Kidney glomerular epithelial cell (primary cell): ENCODE measurements at regions not wholly inside any gene's neighbourhood (a gene's known extent, or its start where the extent isn't known, plus 50 kb on each side); places are given as distances from the start of the nearest gene placed in this dataset.
"Not testable (repeated sequence)": the region's sequence is repeated elsewhere in the genome, so short reads cannot be mapped to it uniquely, and the experiment has no call there.

ENCODE experiments used
- DNase-seq: peaks from one replicate; lab custom pipeline; 2025; lab: John Stamatoyannopoulos, UW

DNA sequence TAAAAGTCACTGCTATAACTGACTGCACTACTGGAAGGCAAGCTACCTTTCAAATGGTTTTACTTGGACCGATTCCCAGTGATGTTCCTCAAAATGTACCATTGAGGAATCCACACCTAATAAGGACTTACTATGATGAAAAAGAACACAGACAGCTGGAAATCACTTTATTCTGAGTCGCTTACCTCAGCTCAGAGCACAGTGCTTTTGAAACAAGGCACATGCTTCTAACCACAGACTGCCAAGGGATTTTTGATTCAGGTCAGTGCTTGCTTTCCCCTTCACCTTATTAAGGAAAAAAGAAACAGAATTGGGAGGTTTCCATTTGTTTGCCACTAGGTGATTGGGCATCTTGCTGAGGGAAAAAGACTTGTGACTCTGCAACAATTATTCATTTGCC is 707.5 kb upstream of the FSHR start:
- no peak for DNase-seq

- no peak for DNase-seq
Observed at GRCh38 chr2:49860834-49861233, 706.5 kb upstream of the FSHR start.

- DNase-seq, result no peak
Observed at GRCh38 chr2:49860170-49860569, 705.9 kb upstream of the FSHR start.

GRCh38 chr2:49858657-49859056 is 704.3 kb upstream of the FSHR start:
- DNase-seq, result no peak

DNA sequence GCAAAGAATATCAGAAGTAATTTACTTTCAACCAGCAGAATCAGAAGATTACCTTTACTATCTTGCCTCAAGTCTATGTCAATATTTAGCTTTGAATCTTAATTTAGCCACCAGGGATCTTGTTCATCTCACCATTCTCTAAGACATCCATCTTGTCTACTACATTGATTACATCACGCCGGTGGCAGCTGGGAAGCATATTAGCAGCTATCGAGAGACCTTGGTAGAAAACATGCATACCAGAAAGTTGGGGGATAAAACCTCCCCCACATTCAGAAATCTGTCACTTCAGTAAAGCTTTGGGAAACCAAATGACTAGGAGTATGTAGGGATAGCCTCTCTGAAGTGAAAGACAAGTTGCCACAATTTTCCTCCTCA is 703.8 kb upstream of the FSHR start:
- no peak for DNase-seq

GRCh38 chr2:49857371-49858112 is 703.2 kb upstream of the FSHR start:
- no peak for DNase-seq

- DNase-seq, result no peak
Observed at GRCh38 chr2:49845671-49846070, 691.4 kb upstream of the FSHR start.

- DNase-seq, result no peak
Observed at GRCh38 chr2:49845021-49845420, 690.7 kb upstream of the FSHR start.

DNA sequence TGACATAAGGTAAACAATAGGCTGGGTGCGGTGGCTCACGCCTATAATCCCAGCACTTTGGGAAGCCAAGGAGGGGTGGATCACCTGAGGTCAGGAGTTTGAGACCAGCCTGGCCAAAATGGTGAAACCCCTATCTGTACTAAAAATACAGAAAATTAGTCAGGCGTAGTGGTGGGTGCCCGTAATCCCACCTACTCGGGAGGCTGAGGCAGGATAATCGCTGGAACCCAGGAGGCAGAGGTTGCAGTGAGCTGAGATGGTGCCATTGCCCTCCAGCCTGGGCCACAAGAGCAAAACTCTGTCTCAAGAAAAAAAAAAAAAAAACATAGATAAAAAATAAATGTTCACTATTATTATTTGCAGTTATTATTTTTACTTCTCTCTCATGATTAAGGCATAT is 689.8 kb upstream of the FSHR start:
- not testable (repeated sequence) for DNase-seq

DNA sequence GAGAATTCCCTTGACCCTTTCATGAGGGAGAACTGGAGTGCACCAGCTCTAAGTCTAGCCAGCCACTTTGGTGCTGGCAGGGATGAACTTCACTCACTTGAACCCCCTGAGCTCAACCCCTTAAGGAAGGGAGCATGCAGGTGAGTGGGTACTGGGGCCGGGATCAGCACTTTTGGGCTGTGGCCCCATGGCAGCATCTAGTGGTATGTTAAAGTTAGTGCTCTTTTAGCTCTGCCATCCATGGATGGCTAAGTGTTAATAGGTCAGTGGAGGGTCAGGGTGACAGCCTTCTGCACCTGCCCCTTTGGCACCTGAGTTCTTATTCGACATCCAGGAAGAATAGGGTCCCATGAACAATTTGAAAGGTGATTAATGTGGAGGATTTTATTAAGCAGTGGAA is 689.0 kb upstream of the FSHR start:
- DNase-seq, result no peak

- no peak for DNase-seq
Observed at GRCh38 chr2:49840428-49840975, 686.2 kb upstream of the FSHR start.

GRCh38 chr2:49839818-49840217 is 685.5 kb upstream of the FSHR start:
- DNase-seq, result no peak

GRCh38 chr2:49837561-49838293 is 683.4 kb upstream of the FSHR start:
- DNase-seq, result no peak

- DNase-seq, result no peak
Observed at GRCh38 chr2:49836017-49836416, 681.7 kb upstream of the FSHR start.

DNA sequence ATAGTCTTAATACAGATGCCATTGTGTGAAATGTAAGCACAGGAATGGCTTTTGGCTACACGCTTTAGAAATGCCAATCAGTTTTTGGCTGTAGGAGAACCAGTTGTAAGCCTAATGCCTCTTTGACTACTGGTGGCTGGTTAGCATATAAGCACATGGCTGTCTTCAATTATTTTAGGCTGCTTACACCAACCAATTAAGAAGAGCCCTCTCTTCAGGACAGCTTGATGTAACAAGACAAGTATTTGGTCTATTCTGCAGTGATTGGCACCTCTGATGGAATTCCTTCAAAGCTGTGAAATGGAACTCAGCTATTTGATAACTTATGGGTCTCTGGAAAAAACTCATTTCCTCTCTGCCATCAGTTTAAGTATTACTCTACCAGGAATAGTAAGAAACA is 680.1 kb upstream of the FSHR start:
- DNase-seq, result no peak

- no peak for DNase-seq
Observed at GRCh38 chr2:49832555-49832954, 678.2 kb upstream of the FSHR start.

- DNase-seq, result no peak
Observed at GRCh38 chr2:49831698-49832367, 677.5 kb upstream of the FSHR start.

GRCh38 chr2:49830846-49831245 is 676.5 kb upstream of the FSHR start:
- DNase-seq, result no peak

- no peak for DNase-seq
Observed at GRCh38 chr2:49827366-49827765, 673.1 kb upstream of the FSHR start.

- no peak for DNase-seq
Observed at GRCh38 chr2:49813208-49813607, 658.9 kb upstream of the FSHR start.

- DNase-seq, result no peak
Observed at GRCh38 chr2:49812730-49813129, 658.4 kb upstream of the FSHR start.

DNA sequence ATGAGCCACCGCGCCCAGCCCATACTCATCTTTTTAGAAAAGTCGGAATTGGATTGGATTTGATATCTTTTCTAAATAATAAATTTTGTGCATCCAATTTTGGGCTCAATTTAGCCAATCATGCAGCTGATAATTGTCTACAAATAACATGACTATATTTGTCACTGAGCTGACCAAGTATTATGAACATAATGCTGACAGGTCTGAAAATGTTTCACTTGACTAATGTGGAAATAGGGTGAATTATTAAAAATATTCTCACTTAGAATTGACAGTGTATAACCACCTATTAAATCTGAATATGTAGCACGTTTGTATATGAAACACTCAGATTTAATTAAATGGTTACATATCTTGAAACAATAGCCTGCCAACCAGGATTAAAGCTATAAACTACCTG is 657.2 kb upstream of the FSHR start:
- DNase-seq, result no peak

DNA sequence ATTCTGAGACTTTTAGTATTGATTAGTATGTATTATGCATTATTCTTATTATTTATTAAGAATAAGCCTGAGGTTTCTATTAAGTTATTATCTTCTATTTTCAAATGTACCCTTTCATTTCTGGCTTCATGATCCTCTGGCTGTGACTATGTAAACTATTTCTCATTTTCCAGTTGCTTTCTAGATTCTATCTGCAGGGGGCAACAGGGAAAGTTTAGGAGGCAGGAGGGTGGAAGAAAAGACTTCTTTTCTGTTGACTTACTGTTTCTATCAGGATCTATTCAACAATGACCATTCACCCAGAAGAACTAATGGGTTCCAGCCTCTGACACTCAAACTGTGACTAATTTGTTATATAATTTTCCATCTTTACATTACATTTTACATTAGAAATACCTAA is 653.4 kb upstream of the FSHR start:
- no peak for DNase-seq
